ENCODE measurements at regions not wholly inside any gene's neighbourhood (a gene's known extent, or its start where the extent isn't known, plus 50 kb on each side); places are given as distances from the start of the nearest gene placed in this dataset.
"Not testable (repeated sequence)": the region's sequence is repeated elsewhere in the genome, so short reads cannot be mapped to it uniquely, and the experiment has no call there.

- no peak for DNase-seq
Observed at GRCh38 chr2:57448816-57449215, 597.8 kb upstream of the VRK2 start.

GRCh38 chr2:57450170-57450569, 596.4 kb upstream of the VRK2 start:
- DNase-seq = no peak

GRCh38 chr2:57452634-57453033, 594.0 kb upstream of the VRK2 start:
- no peak for DNase-seq

GRCh38 chr2:57453945-57454344, 592.7 kb upstream of the VRK2 start:
- DNase-seq = no peak

DNA sequence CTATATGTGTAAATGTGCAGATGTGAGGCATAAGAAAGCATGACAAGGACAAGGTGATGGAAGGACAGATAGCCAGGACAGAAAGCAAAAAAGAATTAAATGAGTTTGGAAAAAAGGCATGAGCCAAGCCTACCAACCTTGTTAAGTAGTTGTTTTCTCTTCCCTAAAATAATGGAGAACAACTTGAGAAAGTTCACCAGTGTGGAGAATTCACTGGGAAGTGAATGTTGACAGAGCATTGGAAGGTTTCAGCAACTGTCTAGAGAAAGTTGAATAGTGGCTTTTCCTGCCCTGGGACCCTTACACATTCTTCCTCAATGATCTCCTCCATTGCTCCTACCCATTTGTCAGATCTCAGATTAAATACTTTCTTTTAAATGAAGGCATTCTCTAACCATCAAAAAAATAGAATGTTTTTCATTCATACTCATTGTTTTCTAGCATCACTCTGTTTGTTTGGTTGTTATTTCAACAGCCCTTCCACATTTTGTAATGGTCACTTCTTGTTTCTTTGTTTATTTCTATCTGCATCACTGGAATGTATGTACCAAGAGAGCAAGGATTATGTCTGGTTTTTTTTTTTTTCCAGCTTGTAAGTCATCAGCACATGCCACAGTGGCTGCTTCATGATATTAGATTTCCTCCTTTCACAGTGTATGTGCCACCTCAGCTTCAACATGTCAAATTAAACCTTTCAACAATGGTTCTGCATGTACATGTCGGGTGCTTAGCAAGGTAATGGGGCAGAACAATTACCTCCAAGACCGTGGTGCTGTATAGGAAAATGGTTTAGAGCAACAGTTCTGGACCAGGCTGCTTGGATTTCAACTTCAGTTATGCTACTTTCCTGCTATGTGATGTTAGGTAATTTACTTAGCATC, 586.0 kb upstream of the VRK2 start:
- DNase-seq = no peak

DNA sequence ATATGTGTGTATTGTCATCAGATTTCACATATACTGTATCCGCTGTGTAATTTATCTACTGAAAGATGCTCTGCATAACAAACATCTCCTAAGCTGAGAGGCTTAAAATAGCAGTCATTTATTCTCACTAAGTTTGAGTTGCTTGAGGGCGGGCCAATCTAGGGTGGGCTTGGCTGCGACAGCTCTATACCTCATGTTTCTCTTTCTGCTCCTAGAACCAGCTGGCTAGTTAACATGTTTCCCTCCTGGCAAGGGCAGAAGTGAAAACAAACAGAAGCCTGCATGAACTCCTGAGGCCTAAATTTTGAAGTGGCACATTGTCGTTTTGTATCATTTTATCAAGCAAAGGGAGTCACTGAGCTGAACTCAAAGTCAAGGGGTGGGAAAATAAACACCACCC, 585.0 kb upstream of the VRK2 start:
- no peak for DNase-seq

- DNase-seq = no peak
Observed at GRCh38 chr2:57465067-57465466, 581.5 kb upstream of the VRK2 start.

- no peak for DNase-seq
Observed at GRCh38 chr2:57465967-57466366, 580.6 kb upstream of the VRK2 start.

DNA sequence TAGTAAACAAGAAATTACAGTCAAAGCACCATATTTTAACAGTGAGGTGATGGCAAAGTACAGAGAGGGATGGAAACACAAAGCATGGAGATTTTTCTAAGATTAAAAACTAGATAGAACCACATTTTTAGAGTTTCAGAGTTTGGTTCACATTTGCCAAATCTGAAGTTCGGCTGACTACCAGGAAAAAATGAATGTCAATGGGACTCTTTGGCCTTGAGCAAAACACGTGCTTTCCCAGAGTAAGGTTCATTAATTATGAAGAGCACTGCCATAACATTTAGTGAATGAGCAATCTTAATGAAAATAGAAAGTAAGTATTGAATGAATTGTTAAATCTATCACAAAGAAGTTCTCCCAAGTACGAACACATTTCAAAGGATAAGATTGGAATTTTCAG, 571.2 kb upstream of the VRK2 start:
- DNase-seq = no peak

- DNase-seq = no peak
Observed at GRCh38 chr2:57479981-57480380, 566.6 kb upstream of the VRK2 start.

GRCh38 chr2:57488061-57488460, 558.5 kb upstream of the VRK2 start:
- no peak for DNase-seq

DNA sequence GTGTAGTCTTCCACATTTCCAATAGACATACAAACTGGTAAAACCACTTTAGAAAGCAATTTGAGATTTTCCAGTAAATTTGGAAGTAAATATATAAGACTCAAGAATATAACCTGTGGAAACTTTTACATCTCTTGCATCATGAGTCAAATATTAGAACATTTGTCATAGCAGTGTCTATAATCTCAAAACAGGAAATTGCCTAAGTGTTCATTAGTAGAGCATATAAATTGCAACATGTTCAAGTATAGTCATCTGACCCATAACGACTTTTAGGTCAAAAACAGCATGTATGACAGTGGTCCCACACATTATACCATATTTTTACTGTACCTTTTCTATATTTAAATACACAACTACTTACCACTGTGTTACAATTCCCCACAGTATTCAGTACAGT, 555.9 kb upstream of the VRK2 start:
- no peak for DNase-seq

DNA sequence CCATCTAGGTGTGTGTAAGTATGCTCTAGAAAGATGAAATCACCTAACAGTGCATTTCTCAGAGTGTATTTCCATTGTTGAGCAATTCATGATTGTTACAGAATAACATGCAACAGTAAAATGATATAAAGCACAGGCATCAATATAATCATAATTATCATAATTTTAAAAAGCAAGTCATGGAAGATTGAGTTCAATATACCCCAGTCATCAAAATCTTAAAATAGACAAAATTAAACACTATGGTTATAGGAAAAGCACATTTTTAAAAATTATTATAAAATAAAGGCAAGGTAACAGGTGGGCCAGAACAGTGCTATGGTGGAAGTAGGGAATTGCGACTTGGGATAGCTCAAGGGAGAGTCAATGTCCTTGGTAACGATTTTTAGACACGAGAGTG, 555.4 kb upstream of the VRK2 start:
- DNase-seq = no peak

DNA sequence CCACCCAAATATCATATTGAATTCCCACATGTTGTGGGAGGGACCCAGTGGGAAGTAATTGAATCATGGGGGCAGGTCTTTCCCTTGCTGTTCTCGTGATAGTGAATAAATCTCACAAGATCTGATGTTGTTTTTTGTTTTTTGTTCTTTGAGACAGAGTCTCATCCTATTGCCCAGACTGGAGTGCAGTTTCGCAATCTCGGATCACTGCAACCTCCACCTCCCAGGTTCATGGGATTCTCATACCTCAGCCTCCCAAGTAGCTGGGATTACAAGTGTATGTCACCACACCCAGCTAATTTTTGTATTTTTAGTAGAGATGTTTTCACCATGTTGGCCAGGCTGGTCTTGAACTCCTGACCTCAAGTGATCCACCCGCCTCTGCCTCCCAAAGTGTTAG, 552.6 kb upstream of the VRK2 start:
- not testable (repeated sequence) for DNase-seq

- DNase-seq = no peak
Observed at GRCh38 chr2:57497489-57498096, 549.0 kb upstream of the VRK2 start.

GRCh38 chr2:57504787-57505186, 541.8 kb upstream of the VRK2 start:
- no peak for DNase-seq

- no peak for DNase-seq
Observed at GRCh38 chr2:57509189-57509588, 537.4 kb upstream of the VRK2 start.

DNA sequence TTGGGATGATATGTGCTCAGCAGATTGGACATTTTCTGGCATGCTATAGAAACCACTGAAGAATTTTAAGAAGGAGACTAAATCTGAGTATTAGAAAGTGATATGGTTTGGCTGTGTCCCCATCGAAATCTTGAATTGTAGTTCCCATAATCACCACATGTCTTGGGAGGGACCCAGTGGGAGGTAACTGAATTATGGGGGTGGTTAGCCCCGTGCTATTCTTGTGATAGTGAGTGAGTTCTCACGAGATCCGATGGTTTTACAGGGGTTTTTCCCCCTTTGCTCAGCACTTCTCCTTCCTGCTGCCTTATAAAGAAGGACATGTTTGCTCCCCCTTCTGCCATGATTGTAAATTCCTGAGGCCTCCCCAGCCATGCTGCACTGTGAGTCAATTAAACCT, 535.9 kb upstream of the VRK2 start:
- no peak for DNase-seq

GRCh38 chr2:57515366-57515765, 531.2 kb upstream of the VRK2 start:
- DNase-seq = no peak

DNA sequence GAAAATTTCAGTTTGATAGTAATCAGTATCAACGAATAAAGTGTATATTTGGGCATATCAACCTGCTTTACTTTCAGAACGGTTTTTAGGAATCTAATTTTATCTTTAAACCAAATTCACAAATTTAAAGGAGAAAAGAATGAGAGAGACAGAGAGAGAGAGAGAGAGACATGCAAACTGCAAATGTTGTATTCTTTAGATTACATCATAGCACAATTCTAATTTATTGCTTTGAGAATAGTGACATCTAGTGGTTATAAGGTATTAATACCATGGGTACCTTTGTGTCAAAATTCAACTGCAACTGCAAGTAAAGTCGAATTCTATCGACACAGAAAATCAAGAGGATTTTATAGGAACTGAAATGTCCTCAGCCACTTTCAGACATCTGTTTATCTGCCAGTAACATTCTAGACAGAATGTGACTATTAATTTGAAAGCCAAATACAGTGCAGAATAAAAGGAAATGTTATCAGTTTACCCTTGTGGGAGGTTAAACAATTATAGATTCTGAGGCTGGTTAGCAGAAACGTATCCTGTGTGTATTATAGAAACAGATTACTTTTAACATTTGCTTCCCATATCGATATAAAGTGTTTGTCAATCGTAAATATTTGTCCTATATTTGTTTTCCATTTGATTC, 529.8 kb upstream of the VRK2 start:
- DNase-seq = no peak

DNA sequence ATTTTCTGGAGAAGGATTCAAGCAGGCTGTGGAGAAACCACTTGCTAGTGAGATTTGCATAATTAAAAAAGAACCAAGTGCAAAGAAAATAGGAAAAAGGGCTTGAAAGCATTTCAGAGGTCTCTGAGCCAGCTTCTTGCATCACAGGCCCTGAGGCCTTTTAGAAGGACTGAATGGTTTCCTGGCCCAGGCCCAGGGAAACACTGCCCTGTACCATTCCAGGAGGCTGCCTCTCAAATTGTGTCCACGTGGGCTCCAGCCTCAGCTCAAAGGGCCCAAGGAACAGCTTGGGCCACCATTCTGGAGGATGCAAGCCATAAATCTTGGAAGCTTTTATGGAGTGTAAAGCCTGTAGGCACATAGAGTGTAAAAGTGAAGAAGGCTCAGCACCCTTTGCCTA, 523.3 kb upstream of the VRK2 start:
- no peak for DNase-seq

DNA sequence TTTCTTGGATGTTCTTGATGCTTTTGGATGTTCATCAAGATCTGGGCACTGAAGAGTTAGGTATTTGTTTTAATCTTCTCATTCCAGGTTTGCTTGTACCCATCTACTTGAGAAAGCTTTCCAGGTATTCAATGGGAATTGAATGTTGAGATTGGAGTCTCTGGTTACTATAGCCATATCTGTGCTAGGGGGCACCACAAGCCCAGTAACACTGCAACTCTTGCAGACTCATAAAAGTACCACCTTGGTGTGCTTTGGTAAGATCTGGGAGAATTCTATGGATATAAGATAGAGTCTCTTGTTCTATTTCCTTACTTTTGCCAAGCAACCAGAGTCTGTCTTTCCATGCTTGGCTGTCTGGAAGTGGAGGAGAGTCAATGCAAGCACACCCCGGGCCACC, 518.9 kb upstream of the VRK2 start:
- no peak for DNase-seq

DNA sequence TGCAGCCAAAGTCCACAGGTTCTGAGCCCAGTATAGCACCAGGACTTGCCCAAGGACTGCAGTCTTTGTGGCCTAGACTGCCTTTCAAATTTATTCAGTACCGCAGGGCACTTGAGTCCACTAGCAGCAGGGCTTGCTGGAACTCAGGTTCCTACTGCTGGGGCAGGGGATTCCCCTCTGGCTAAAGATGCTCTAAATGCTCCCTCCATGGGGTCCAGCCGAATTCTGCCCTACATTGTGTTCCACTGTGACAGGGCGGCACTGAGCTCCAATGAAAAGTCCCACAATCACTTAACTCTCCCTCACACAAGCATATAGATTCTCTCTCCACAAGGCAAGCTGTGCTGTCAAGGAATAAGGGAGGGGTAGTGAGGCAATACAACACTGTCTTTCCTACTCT, 518.1 kb upstream of the VRK2 start:
- DNase-seq = no peak

- no peak for DNase-seq
Observed at GRCh38 chr2:57534358-57534757, 512.2 kb upstream of the VRK2 start.
